ENCODE measurements at regions not wholly inside any gene's neighbourhood (a gene's known extent, or its start where the extent isn't known, plus 50 kb on each side); places are given as distances from the start of the nearest gene placed in this dataset.

GRCh38 chr18:69186162-69186561 lies 214.5 kb upstream of the DOK6 start:
- no peaks in the 10 kb centered on the region for H3K4me1 ChIP-seq (ENCODE audit: control insufficient read depth, insufficient read depth, low read length)
- in situ Hi-C loops (cut with HindIII; ENCODE audit: low pct_unique_long_range_greater_than_20kb, low sequenced_read_pairs) (no loop called here), intact Hi-C loops (cut with micrococcal nuclease; ENCODE audit: unreplicated experiment) (no loop called here)
- no peak for TF ChIP-seq SIN3A (IDR thresholded peaks at IDR 0.05; ENCODE audit: borderline replicate concordance, insufficient read depth, low read depth, low read length)
- no peak for TF ChIP-seq POLR2AphosphoS5 (IDR thresholded peaks at IDR 0.05; ENCODE audit: low read depth, low read length)
- no peak for TF ChIP-seq CTCF (IDR thresholded peaks at IDR 0.05)
- no peak overlapping the region for H3K27ac ChIP-seq (ENCODE audit: low read length)
- H3K27me3 ChIP-seq (ENCODE audit: control insufficient read depth, insufficient read depth, low read length) = no peaks in the 10 kb centered on the region
- no peak overlapping the region for H3K4me3 ChIP-seq (ENCODE audit: low read depth in 2 of 2, low read length in 2 of 2)
- DNase-seq (ENCODE audit: low read depth, low spot score) (no peak), ATAC-seq (no peak)
- CTCF ChIA-PET = no interaction called here
- no TSS peak for BruUV-seq (replicated peaks)
- POLR2A ChIA-PET = no interaction called here
- H3K9me3 ChIP-seq (ENCODE audit: control insufficient read depth, insufficient read depth, low read depth, low read length) = no peaks in the 10 kb centered on the region
- H3K36me3 ChIP-seq (ENCODE audit: control insufficient read depth, insufficient read depth, low read length) = no peaks in the 10 kb centered on the region

- H3K4me3 ChIP-seq (ENCODE audit: low read depth in 2 of 2, low read length in 2 of 2) = no peak overlapping the region
- in situ Hi-C loops (cut with HindIII; ENCODE audit: low pct_unique_long_range_greater_than_20kb, low sequenced_read_pairs) = no loop called here
- TF ChIP-seq TCF7L2 (IDR thresholded peaks at IDR 0.05; ENCODE audit: low read depth, low read length) (no peak), POLR2AphosphoS5 (IDR thresholded peaks at IDR 0.05; ENCODE audit: low read depth, low read length) (no peak), REST (IDR thresholded peaks at IDR 0.05; ENCODE audit: insufficient read depth in 1 of 2, low read depth in 2 of 2, low read length in 1 of 2) (no peak), SIN3A (IDR thresholded peaks at IDR 0.05; ENCODE audit: borderline replicate concordance, insufficient read depth, low read depth, low read length) (no peak), CTCF (IDR thresholded peaks at IDR 0.05) (no peak)
- H3K9me3 ChIP-seq (ENCODE audit: control insufficient read depth, insufficient read depth, low read depth, low read length) = no peaks in the 10 kb centered on the region
- DNase-seq (ENCODE audit: low read depth, low spot score) (no peak), ATAC-seq (no peak)
- no peaks in the 10 kb centered on the region for H3K27me3 ChIP-seq (ENCODE audit: control insufficient read depth, insufficient read depth, low read length)
- H3K27ac ChIP-seq (ENCODE audit: low read length) = no peak overlapping the region
- ChIA-PET POLR2A (no interaction called here), CTCF (no interaction called here)
- intact Hi-C loops (cut with micrococcal nuclease; ENCODE audit: unreplicated experiment) = no loop called here
- H3K36me3 ChIP-seq (ENCODE audit: control insufficient read depth, insufficient read depth, low read length) = no peaks in the 10 kb centered on the region
- H3K4me1 ChIP-seq (ENCODE audit: control insufficient read depth, insufficient read depth, low read length) = no peaks in the 10 kb centered on the region
- no TSS peak for BruUV-seq (replicated peaks)
Measured at GRCh38 chr18:69196336-69196735, 204.4 kb upstream of the DOK6 start.

GRCh38 chr18:69205925-69206324 lies 194.8 kb upstream of the DOK6 start:
- no peak overlapping the region for H3K4me3 ChIP-seq (ENCODE audit: low read depth in 2 of 2, low read length in 2 of 2)
- H3K27ac ChIP-seq (ENCODE audit: low read length) = no peak overlapping the region
- DNase-seq (ENCODE audit: low read depth, low spot score) (no peak), ATAC-seq (no peak)
- H3K9me3 ChIP-seq (ENCODE audit: control insufficient read depth, insufficient read depth, low read depth, low read length) = no peaks in the 10 kb centered on the region
- TF ChIP-seq REST (IDR thresholded peaks at IDR 0.05; ENCODE audit: insufficient read depth in 1 of 2, low read depth in 2 of 2, low read length in 1 of 2) = no peak
- TF ChIP-seq SIN3A (IDR thresholded peaks at IDR 0.05; ENCODE audit: borderline replicate concordance, insufficient read depth, low read depth, low read length) = no peak
- TF ChIP-seq CTCF (IDR thresholded peaks at IDR 0.05) = no peak
- TF ChIP-seq TCF7L2 (IDR thresholded peaks at IDR 0.05; ENCODE audit: low read depth, low read length) = no peak
- TF ChIP-seq POLR2AphosphoS5 (IDR thresholded peaks at IDR 0.05; ENCODE audit: low read depth, low read length) = no peak
- no peaks in the 10 kb centered on the region for H3K4me1 ChIP-seq (ENCODE audit: control insufficient read depth, insufficient read depth, low read length)
- CTCF ChIA-PET = no interaction called here
- no TSS peak for BruUV-seq (replicated peaks)
- in situ Hi-C loops (cut with HindIII; ENCODE audit: low pct_unique_long_range_greater_than_20kb, low sequenced_read_pairs) (no loop called here), intact Hi-C loops (cut with micrococcal nuclease; ENCODE audit: unreplicated experiment) (no loop called here)
- H3K36me3 ChIP-seq (ENCODE audit: control insufficient read depth, insufficient read depth, low read length) = no peaks in the 10 kb centered on the region
- no peaks in the 10 kb centered on the region for H3K27me3 ChIP-seq (ENCODE audit: control insufficient read depth, insufficient read depth, low read length)
- POLR2A ChIA-PET = no interaction called here

Data from Panc1 (cell line).